Stimulated activated naive B cell treated with anti-CD40 and anti-IgM and Interleukin-4, amounts not matched to agents 10 μg/mL and 1 μg/mL and 100 μg/mL, for 72 hours (primary cell): ENCODE measurements at regions not wholly inside any gene's neighbourhood (a gene's known extent, or its start where the extent isn't known, plus 50 kb on each side); places are given as distances from the start of the nearest gene placed in this dataset.

Experiments used
- ATAC-seq, 2 donors: fragments of 150-1000 bp; cut with Tn5 transposase; replicated peaks; 2 replicates each; pipeline ENCODE4 v1.10.0; 2021; ENCODE audit warnings: moderate library complexity in 1 of 2
- DNase-seq: peaks from one replicate; pipeline ENCODE4 v3.0.0; 2021
- H3K27ac Mint-ChIP-seq: one replicate; pipeline ENCODE4 v1.8.0; 2022; ENCODE audit warnings: mild to moderate bottlenecking, mixed read lengths
- H3K27me3 Mint-ChIP-seq, 2 donors: one replicate each; pipeline ENCODE4 v1.8.0; 2022; ENCODE audit warnings: mixed read lengths in 2 of 2
- H3K36me3 Mint-ChIP-seq, 2 donors: one replicate each; pipeline ENCODE4 v1.8.0; 2022; ENCODE audit warnings: mixed read lengths in 2 of 2, mild to moderate bottlenecking in 1 of 2
- H3K4me1 Mint-ChIP-seq, 2 donors: one replicate each; pipeline ENCODE4 v1.8.0; 2022; ENCODE audit warnings: mixed read lengths in 2 of 2, mild to moderate bottlenecking in 1 of 2
- H3K4me3 Mint-ChIP-seq, 2 donors: one replicate each; pipeline ENCODE4 v1.8.0; 2022; ENCODE audit warnings: mild to moderate bottlenecking in 2 of 2, mixed read lengths in 2 of 2, moderate library complexity in 1 of 2
- H3K9me3 Mint-ChIP-seq, 2 donors: one replicate each; pipeline ENCODE4 v1.8.0; 2022; ENCODE audit warnings: mixed read lengths in 2 of 2, mild to moderate bottlenecking in 1 of 2

- H3K27ac Mint-ChIP-seq, result no peak overlapping the region
- H3K27me3 Mint-ChIP-seq, result peaks cover 0 to 5% of the 10 kb centered on the region in 2 donors
- H3K4me3 Mint-ChIP-seq, result no peak overlapping the region
- ATAC-seq (no peak), DNase-seq (no peak)
- H3K4me1 Mint-ChIP-seq, result no peaks in the 10 kb centered on the region
- no peaks in the 10 kb centered on the region for H3K36me3 Mint-ChIP-seq
- H3K9me3 Mint-ChIP-seq, result no peaks in the 10 kb centered on the region
Observed at GRCh38 chr12:72082986-72083820, 144.6 kb downstream of the TPH2 start.

GRCh38 chr12:72084061-72084460 lies 145.4 kb downstream of the TPH2 start:
- H3K27me3 Mint-ChIP-seq, result peaks cover 0 to 5% of the 10 kb centered on the region in 2 donors
- ATAC-seq, result no peak
- H3K27ac Mint-ChIP-seq, result no peak overlapping the region
- H3K36me3 Mint-ChIP-seq, result no peaks in the 10 kb centered on the region
- H3K4me1 Mint-ChIP-seq, result no peaks in the 10 kb centered on the region
- H3K9me3 Mint-ChIP-seq, result no peaks in the 10 kb centered on the region
- DNase-seq, result no peak
- no peak overlapping the region for H3K4me3 Mint-ChIP-seq

GRCh38 chr12:72084880-72085279 lies 146.2 kb downstream of the TPH2 start:
- H3K36me3 Mint-ChIP-seq, result no peaks in the 10 kb centered on the region
- H3K27me3 Mint-ChIP-seq, result peaks cover 0 to 5% of the 10 kb centered on the region in 2 donors
- no peaks in the 10 kb centered on the region for H3K4me1 Mint-ChIP-seq
- no peak overlapping the region for H3K4me3 Mint-ChIP-seq
- H3K27ac Mint-ChIP-seq, result no peak overlapping the region
- ATAC-seq, result no peak
- H3K9me3 Mint-ChIP-seq, result no peaks in the 10 kb centered on the region
- no peak for DNase-seq

GRCh38 chr12:72089678-72090077 lies 151.0 kb downstream of the TPH2 start:
- ATAC-seq (no peak), DNase-seq (no peak)
- H3K36me3 Mint-ChIP-seq, result no peaks in the 10 kb centered on the region
- H3K27ac Mint-ChIP-seq, result no peak overlapping the region
- H3K4me1 Mint-ChIP-seq, result no peaks in the 10 kb centered on the region
- no peak overlapping the region for H3K4me3 Mint-ChIP-seq
- H3K9me3 Mint-ChIP-seq, result peaks cover 5 to 7% of the 10 kb centered on the region in 2 donors
- H3K27me3 Mint-ChIP-seq, result no peaks in the 10 kb centered on the region

- Mint-ChIP-seq H3K27ac (no peak overlapping the region), H3K27me3 (no peaks in the 10 kb centered on the region), H3K4me3 (no peak overlapping the region), H3K4me1 (no peaks in the 10 kb centered on the region), H3K36me3 (no peaks in the 10 kb centered on the region), H3K9me3 (peaks cover 5 to 7% of the 10 kb centered on the region in 2 donors)
- ATAC-seq (no peak), DNase-seq (no peak)
Observed at GRCh38 chr12:72093424-72093823, 154.8 kb downstream of the TPH2 start.

GRCh38 chr12:72093930-72094329 lies 155.3 kb downstream of the TPH2 start:
- ATAC-seq (no peak), DNase-seq (no peak)
- Mint-ChIP-seq H3K4me3 (no peak overlapping the region), H3K4me1 (no peaks in the 10 kb centered on the region), H3K27me3 (no peaks in the 10 kb centered on the region), H3K27ac (no peak overlapping the region), H3K9me3 (peaks cover 5 to 7% of the 10 kb centered on the region in 2 donors), H3K36me3 (no peaks in the 10 kb centered on the region)

GRCh38 chr12:72094490-72094889 lies 155.8 kb downstream of the TPH2 start:
- no peaks in the 10 kb centered on the region for H3K27me3 Mint-ChIP-seq
- H3K4me3 Mint-ChIP-seq, result no peak overlapping the region
- ATAC-seq, result no peak
- H3K9me3 Mint-ChIP-seq, result peaks cover 5 to 7% of the 10 kb centered on the region in 2 donors
- no peaks in the 10 kb centered on the region for H3K4me1 Mint-ChIP-seq
- H3K36me3 Mint-ChIP-seq, result no peaks in the 10 kb centered on the region
- no peak overlapping the region for H3K27ac Mint-ChIP-seq
- no peak for DNase-seq

GRCh38 chr12:72095025-72095424 lies 156.4 kb downstream of the TPH2 start:
- no peaks in the 10 kb centered on the region for H3K36me3 Mint-ChIP-seq
- H3K27ac Mint-ChIP-seq, result no peak overlapping the region
- no peaks in the 10 kb centered on the region for H3K27me3 Mint-ChIP-seq
- DNase-seq, result no peak
- peaks cover 5 to 7% of the 10 kb centered on the region in 2 donors for H3K9me3 Mint-ChIP-seq
- H3K4me1 Mint-ChIP-seq, result no peaks in the 10 kb centered on the region
- no peak overlapping the region for H3K4me3 Mint-ChIP-seq
- no peak for ATAC-seq

GRCh38 chr12:72098622-72099021 lies 160.0 kb downstream of the TPH2 start:
- ATAC-seq (no peak), DNase-seq (no peak)
- H3K27ac Mint-ChIP-seq, result no peak overlapping the region
- H3K9me3 Mint-ChIP-seq, result peaks cover 3 to 4% of the 10 kb centered on the region in 2 donors
- H3K36me3 Mint-ChIP-seq, result no peaks in the 10 kb centered on the region
- no peak overlapping the region for H3K4me3 Mint-ChIP-seq
- H3K4me1 Mint-ChIP-seq, result no peaks in the 10 kb centered on the region
- no peaks in the 10 kb centered on the region for H3K27me3 Mint-ChIP-seq

GRCh38 chr12:72100854-72101253 lies 162.2 kb downstream of the TPH2 start:
- Mint-ChIP-seq H3K9me3 (no peaks in the 10 kb centered on the region), H3K4me3 (no peak overlapping the region), H3K27ac (no peak overlapping the region), H3K4me1 (no peaks in the 10 kb centered on the region), H3K27me3 (no peaks in the 10 kb centered on the region), H3K36me3 (no peaks in the 10 kb centered on the region)
- no peak for ATAC-seq
- DNase-seq, result no peak

GRCh38 chr12:72102150-72102549 lies 163.5 kb downstream of the TPH2 start:
- Mint-ChIP-seq H3K27ac (no peak overlapping the region), H3K4me1 (no peaks in the 10 kb centered on the region), H3K36me3 (no peaks in the 10 kb centered on the region), H3K27me3 (no peaks in the 10 kb centered on the region), H3K9me3 (no peaks in the 10 kb centered on the region), H3K4me3 (no peak overlapping the region)
- ATAC-seq (no peak), DNase-seq (no peak)

GRCh38 chr12:72105849-72106248 lies 166.3 kb upstream of the TRHDE start:
- DNase-seq (no peak), ATAC-seq (no peak)
- no peaks in the 10 kb centered on the region for H3K4me1 Mint-ChIP-seq
- H3K27ac Mint-ChIP-seq, result no peak overlapping the region
- no peaks in the 10 kb centered on the region for H3K36me3 Mint-ChIP-seq
- no peak overlapping the region for H3K4me3 Mint-ChIP-seq
- H3K9me3 Mint-ChIP-seq, result no peaks in the 10 kb centered on the region
- H3K27me3 Mint-ChIP-seq, result no peaks in the 10 kb centered on the region

GRCh38 chr12:72110937-72111650 lies 161.1 kb upstream of the TRHDE start:
- ATAC-seq (no peak), DNase-seq (no peak)
- H3K4me1 Mint-ChIP-seq, result no peaks in the 10 kb centered on the region
- no peaks in the 10 kb centered on the region for H3K36me3 Mint-ChIP-seq
- no peak overlapping the region for H3K27ac Mint-ChIP-seq
- no peaks in the 10 kb centered on the region for H3K27me3 Mint-ChIP-seq
- peaks cover 0 to 2% of the 10 kb centered on the region in 2 donors for H3K9me3 Mint-ChIP-seq
- H3K4me3 Mint-ChIP-seq, result no peak overlapping the region

GRCh38 chr12:72111706-72112105 lies 160.5 kb upstream of the TRHDE start:
- Mint-ChIP-seq H3K36me3 (no peaks in the 10 kb centered on the region), H3K9me3 (peaks cover 0 to 4% of the 10 kb centered on the region in 2 donors), H3K4me3 (no peak overlapping the region), H3K4me1 (no peaks in the 10 kb centered on the region), H3K27me3 (no peaks in the 10 kb centered on the region), H3K27ac (no peak overlapping the region)
- DNase-seq (no peak), ATAC-seq (no peak)

GRCh38 chr12:72133497-72134055 lies 138.6 kb upstream of the TRHDE start:
- Mint-ChIP-seq H3K4me3 (no peak overlapping the region), H3K27ac (no peak overlapping the region), H3K36me3 (no peaks in the 10 kb centered on the region), H3K27me3 (no peaks in the 10 kb centered on the region), H3K9me3 (peaks cover 2 to 3% of the 10 kb centered on the region in 2 donors), H3K4me1 (no peaks in the 10 kb centered on the region)
- ATAC-seq (peak; percentile 23 to 27), DNase-seq (no peak)
